ENCODE measurements at regions not wholly inside any gene's neighbourhood (a gene's known extent, or its start where the extent isn't known, plus 50 kb on each side); places are given as distances from the start of the nearest gene placed in this dataset.

DNA sequence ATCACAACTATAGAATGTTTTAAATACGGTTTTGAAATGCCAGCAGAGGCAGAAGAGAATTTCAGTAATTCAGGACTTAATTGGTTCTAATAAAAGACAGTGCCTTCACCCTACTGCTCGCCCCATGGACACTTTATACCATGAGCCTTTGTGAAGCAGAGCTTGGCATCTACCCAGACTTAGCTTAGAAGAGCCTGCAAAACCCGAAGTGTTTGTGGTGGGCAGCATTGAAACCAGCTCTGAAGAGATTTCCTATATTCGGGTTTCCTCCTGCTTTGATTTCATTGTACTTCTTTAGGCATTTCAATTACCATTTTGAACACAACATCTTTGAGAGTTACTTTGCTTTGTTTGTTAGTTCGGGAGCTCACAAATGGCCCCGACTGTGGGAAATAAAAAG lies 185.1 kb upstream of the MTNR1B start:
- TF ChIP-seq EP300 (IDR thresholded peaks at IDR 0.05) (no peak), POLR2A (IDR thresholded peaks at IDR 0.05) (no peak), POLR2AphosphoS5 (IDR thresholded peaks at IDR 0.05) (no peak)
- TF ChIP-seq, protein P1, sequence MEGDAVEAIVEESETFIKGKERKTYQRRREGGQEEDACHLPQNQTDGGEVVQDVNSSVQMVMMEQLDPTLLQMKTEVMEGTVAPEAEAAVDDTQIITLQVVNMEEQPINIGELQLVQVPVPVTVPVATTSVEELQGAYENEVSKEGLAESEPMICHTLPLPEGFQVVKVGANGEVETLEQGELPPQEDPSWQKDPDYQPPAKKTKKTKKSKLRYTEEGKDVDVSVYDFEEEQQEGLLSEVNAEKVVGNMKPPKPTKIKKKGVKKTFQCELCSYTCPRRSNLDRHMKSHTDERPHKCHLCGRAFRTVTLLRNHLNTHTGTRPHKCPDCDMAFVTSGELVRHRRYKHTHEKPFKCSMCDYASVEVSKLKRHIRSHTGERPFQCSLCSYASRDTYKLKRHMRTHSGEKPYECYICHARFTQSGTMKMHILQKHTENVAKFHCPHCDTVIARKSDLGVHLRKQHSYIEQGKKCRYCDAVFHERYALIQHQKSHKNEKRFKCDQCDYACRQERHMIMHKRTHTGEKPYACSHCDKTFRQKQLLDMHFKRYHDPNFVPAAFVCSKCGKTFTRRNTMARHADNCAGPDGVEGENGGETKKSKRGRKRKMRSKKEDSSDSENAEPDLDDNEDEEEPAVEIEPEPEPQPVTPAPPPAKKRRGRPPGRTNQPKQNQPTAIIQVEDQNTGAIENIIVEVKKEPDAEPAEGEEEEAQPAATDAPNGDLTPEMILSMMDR (IDR thresholded peaks at IDR 0.05): no peak
- Histone ChIP-seq H3K27ac (no peak overlapping the region), H3K27me3 (no peaks in the 10 kb centered on the region), H3K4me1 (no peaks in the 10 kb centered on the region), H3K9me3 (no peaks in the 10 kb centered on the region), H3K4me3 (no peak overlapping the region), H3K36me3 (no peaks in the 10 kb centered on the region)
- DNase-seq (no peak), ATAC-seq (ENCODE audit: low FRiP score in 2 of 2) (no peak)
- 32 to 35% methylated on average over 6 of the region's 6 CpGs for WGBS, 2 donors

DNA sequence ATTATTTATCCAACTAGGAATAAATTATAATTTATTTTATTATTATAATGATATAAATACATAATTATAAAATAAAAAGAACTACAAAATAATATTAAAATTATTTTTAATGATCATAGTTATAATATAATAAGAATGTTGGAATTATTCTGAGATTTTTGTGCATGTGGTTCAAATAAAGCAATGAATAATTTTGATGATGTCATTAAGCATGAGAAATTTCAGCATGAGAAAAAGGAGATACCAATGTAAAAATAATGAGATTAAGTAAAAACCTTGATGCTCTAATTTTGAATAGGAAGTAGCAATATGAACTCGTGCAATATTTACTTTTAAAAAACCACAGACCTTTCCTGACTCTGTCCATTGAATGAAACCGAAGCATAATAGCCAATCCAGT lies 181.8 kb upstream of the MTNR1B start:
- H3K9me3 ChIP-seq: no peaks in the 10 kb centered on the region
- H3K27ac ChIP-seq: no peak overlapping the region
- WGBS, 2 donors: 42 to 45% methylated on average over 2 of the region's 2 CpGs
- H3K36me3 ChIP-seq: no peaks in the 10 kb centered on the region
- ATAC-seq (ENCODE audit: low FRiP score in 2 of 2) (no peak), DNase-seq (no peak)
- no peaks in the 10 kb centered on the region for H3K4me1 ChIP-seq
- TF ChIP-seq, protein P1 (IDR thresholded peaks at IDR 0.05): no peak
- TF ChIP-seq POLR2A (IDR thresholded peaks at IDR 0.05): no peak
- TF ChIP-seq POLR2AphosphoS5 (IDR thresholded peaks at IDR 0.05): no peak
- TF ChIP-seq EP300 (IDR thresholded peaks at IDR 0.05): no peak
- no peaks in the 10 kb centered on the region for H3K27me3 ChIP-seq
- H3K4me3 ChIP-seq: no peak overlapping the region

DNA sequence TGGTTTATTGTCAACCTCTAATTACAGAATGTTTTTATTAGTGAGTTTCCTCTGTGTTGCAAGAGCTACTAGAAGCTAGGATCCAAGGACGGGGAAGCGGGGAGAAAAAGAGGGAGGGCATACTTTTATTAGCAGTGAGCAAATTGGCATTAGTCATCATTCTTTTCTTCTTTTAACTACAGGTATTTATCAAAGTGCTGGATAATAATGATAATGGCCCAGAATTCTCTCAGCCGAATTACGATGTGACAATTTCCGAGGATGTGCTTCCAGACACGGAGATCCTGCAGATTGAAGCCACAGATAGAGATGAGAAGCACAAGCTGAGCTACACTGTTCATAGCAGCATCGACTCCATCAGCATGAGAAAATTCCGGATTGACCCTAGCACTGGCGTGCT lies 179.7 kb upstream of the MTNR1B start:
- no peaks in the 10 kb centered on the region for H3K27me3 ChIP-seq
- WGBS, 2 donors: 88 to 89% methylated on average over 9 of the region's 9 CpGs
- DNase-seq (no peak), ATAC-seq (ENCODE audit: low FRiP score in 2 of 2) (no peak)
- no peak for TF ChIP-seq POLR2AphosphoS5 (IDR thresholded peaks at IDR 0.05)
- TF ChIP-seq, protein P1 (IDR thresholded peaks at IDR 0.05): no peak
- TF ChIP-seq POLR2A (IDR thresholded peaks at IDR 0.05): no peak
- TF ChIP-seq EP300 (IDR thresholded peaks at IDR 0.05): no peak
- H3K27ac ChIP-seq: no peak overlapping the region
- no peak overlapping the region for H3K4me3 ChIP-seq
- no peaks in the 10 kb centered on the region for H3K36me3 ChIP-seq
- H3K9me3 ChIP-seq: no peaks in the 10 kb centered on the region
- no peaks in the 10 kb centered on the region for H3K4me1 ChIP-seq

DNA sequence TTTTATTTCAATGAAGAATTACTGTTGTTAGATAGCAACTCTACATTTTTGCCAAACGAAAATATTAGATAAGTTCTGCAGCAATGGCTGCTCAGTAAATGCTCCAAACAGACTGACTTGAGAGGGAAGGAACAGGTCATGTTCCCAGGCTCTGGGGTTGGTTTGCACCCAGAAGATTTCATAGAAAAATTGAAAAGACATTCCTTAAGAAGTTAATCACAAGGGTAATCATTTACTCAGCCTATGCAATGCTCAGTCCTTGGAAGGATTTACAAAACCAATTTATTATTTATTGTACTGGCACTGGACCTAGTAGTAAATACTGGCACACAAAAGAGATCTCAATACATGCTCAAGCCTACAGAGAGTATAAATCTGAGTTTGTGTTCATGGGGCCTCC lies 179.1 kb upstream of the MTNR1B start:
- ATAC-seq (ENCODE audit: low FRiP score in 2 of 2): no peak
- no peak for TF ChIP-seq EP300 (IDR thresholded peaks at IDR 0.05)
- TF ChIP-seq, protein P1 (IDR thresholded peaks at IDR 0.05): no peak
- no peak for TF ChIP-seq POLR2A (IDR thresholded peaks at IDR 0.05)
- TF ChIP-seq POLR2AphosphoS5 (IDR thresholded peaks at IDR 0.05): no peak
- DNase-seq: no peak
- no peak overlapping the region for H3K4me3 ChIP-seq
- no peaks in the 10 kb centered on the region for H3K36me3 ChIP-seq
- H3K27me3 ChIP-seq: no peaks in the 10 kb centered on the region
- 63 to 82% methylated on average over 1 of the region's 1 CpG for WGBS, 2 donors
- H3K9me3 ChIP-seq: no peaks in the 10 kb centered on the region
- no peaks in the 10 kb centered on the region for H3K4me1 ChIP-seq
- H3K27ac ChIP-seq: no peak overlapping the region

DNA sequence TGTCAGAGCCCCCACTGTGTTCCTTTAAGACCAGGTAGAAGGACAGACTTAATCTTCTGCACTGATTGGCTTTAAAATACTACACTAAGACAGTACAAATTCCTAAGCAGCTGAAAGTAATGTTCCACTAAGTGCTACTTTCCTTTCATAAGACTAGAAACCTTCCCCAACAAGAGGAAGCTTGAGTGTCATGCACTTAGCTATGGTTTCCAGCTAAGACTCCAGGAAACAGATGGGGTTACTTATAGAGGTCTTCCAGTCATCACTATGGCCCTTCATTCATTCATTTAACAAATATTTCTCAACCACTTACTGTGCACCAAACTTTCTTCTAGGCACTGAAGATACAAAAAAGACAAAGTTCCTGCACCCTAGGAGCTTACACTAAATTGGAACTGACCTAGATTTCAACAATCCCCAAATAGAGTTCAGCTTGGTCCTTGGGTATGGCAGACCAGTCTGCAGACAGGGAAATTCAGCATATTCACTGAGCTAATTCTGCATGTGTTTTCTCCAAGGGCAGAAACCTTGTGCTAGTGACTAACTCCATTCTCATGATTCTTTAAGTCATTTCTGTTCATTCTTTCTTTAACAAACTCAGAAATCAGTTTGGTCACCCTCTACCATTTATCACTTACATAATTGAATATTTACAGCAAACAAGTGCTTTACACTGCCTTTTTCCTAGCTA lies 178.4 kb upstream of the MTNR1B start:
- Histone ChIP-seq H3K27ac (no peak overlapping the region), H3K27me3 (no peaks in the 10 kb centered on the region), H3K9me3 (no peaks in the 10 kb centered on the region), H3K4me1 (no peaks in the 10 kb centered on the region), H3K4me3 (no peak overlapping the region), H3K36me3 (no peaks in the 10 kb centered on the region)
- no peak for DNase-seq
- TF ChIP-seq, protein P1 (IDR thresholded peaks at IDR 0.05): no peak
- TF ChIP-seq POLR2AphosphoS5 (IDR thresholded peaks at IDR 0.05): no peak
- no peak for TF ChIP-seq EP300 (IDR thresholded peaks at IDR 0.05)
- TF ChIP-seq POLR2A (IDR thresholded peaks at IDR 0.05): no peak
- ATAC-seq (ENCODE audit: low FRiP score in 2 of 2): no peak

Data from upper lobe of left lung (tissue), 6 donors.